CD4-positive, alpha-beta T cell treated with Interferon alpha-2 for 1 hour (primary cell): ENCODE measurements at regions not wholly inside any gene's neighbourhood (a gene's known extent, or its start where the extent isn't known, plus 50 kb on each side); places are given as distances from the start of the nearest gene placed in this dataset.
A peak's percentile ranks its signal among the peaks of the same experiment; 100 is the strongest.

Experiments used
- DNase-seq, 2 donors: peaks; one replicate each; pipeline ENCODE4 v3.0.0-alpha.2; 2020 to 2022

- no peak for DNase-seq
Observed at GRCh38 chr13:39981056-39981455, 325.6 kb downstream of the COG6 start.

GRCh38 chr13:39982745-39983144 is 327.3 kb downstream of the COG6 start:
- DNase-seq = no peak

- DNase-seq = no peak
Observed at GRCh38 chr13:39985071-39985470, 329.6 kb downstream of the COG6 start.

- no peak for DNase-seq
Observed at GRCh38 chr13:39988351-39988750, 332.9 kb downstream of the COG6 start.

- DNase-seq = peak in 1 of 2 donors; percentile 33
Observed at GRCh38 chr13:39998166-39998565, 342.7 kb downstream of the COG6 start.

GRCh38 chr13:40002016-40002415 is 346.6 kb downstream of the COG6 start:
- DNase-seq = no peak

- no peak for DNase-seq
Observed at GRCh38 chr13:40013554-40013953, 358.1 kb downstream of the COG6 start.

GRCh38 chr13:40016953-40017660 is 361.6 kb downstream of the COG6 start:
- DNase-seq = no peak

- no peak for DNase-seq
Observed at GRCh38 chr13:40017662-40018262, 362.3 kb downstream of the COG6 start.

- DNase-seq = no peak
Observed at GRCh38 chr13:40023595-40024203, 368.2 kb downstream of the COG6 start.

GRCh38 chr13:40024204-40024966 is 368.9 kb downstream of the COG6 start:
- DNase-seq = no peak

GRCh38 chr13:40024967-40025714 is 369.7 kb downstream of the COG6 start:
- no peak for DNase-seq

- DNase-seq = peak in 1 of 2 donors; percentile 53
Observed at GRCh38 chr13:40026174-40026585, 370.7 kb downstream of the COG6 start.

- DNase-seq = peak; percentile 1 to 43
Observed at GRCh38 chr13:40026741-40027140, 371.3 kb downstream of the COG6 start.

GRCh38 chr13:40028446-40028845 is 373.0 kb downstream of the COG6 start:
- DNase-seq = no peak

GRCh38 chr13:40031031-40031430 is 375.6 kb downstream of the COG6 start:
- DNase-seq = no peak

- DNase-seq = no peak
Observed at GRCh38 chr13:40039061-40039460, 383.6 kb downstream of the COG6 start.

GRCh38 chr13:40042991-40043390 is 387.5 kb downstream of the COG6 start:
- DNase-seq = no peak

- DNase-seq = no peak
Observed at GRCh38 chr13:40043764-40044163, 388.3 kb downstream of the COG6 start.

GRCh38 chr13:40047322-40047771 is 391.9 kb downstream of the COG6 start:
- no peak for DNase-seq

GRCh38 chr13:40048551-40048950 is 393.1 kb downstream of the COG6 start:
- DNase-seq = no peak

- no peak for DNase-seq
Observed at GRCh38 chr13:40052954-40053353, 397.5 kb downstream of the COG6 start.

- no peak for DNase-seq
Observed at GRCh38 chr13:40053401-40053800, 397.9 kb downstream of the COG6 start.
